ENCODE measurements at regions not wholly inside any gene's neighbourhood (a gene's known extent, or its start where the extent isn't known, plus 50 kb on each side); places are given as distances from the start of the nearest gene placed in this dataset.
"Not testable (repeated sequence)": the region's sequence is repeated elsewhere in the genome, so short reads cannot be mapped to it uniquely, and the experiment has no call there.

DNA sequence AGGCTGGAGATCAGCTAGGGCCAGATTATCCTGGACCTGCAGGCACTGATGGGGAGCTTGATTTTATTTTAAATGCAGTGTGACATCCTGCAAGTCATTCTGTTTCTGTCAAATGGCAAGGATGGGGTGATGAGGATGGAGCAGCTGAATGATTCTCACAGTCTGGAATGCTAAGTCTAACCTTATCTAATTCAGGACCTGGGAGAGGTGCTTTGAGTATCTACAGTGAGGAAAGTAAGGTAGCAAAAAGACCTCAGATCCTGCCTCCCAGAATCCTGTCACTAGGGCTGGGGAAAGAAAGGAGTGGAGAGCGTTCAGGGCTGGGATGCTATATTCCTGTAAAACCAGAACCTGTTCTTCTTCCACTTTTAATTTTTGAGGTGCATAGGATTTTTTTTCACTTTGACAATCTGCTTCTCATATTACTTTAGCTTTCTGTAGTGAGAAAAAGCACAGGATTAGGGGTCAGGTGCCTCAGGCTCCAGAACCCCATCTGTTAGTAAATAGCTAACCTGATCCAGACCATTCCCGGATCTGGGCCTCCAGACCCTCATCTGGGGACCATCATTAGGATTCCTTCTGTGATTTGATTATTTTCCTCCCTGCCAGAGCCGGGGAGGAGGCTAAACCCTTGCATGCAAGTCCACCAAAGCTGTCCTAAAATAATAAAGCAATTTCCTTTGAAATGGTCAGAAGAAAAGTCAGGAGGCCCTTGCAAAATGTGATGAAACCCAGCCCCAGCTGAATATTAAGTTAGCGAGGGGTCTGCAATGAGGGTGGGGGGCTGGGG lies 54.7 kb downstream of the ASCL1 start:
- DNase-seq: no peak

DNA sequence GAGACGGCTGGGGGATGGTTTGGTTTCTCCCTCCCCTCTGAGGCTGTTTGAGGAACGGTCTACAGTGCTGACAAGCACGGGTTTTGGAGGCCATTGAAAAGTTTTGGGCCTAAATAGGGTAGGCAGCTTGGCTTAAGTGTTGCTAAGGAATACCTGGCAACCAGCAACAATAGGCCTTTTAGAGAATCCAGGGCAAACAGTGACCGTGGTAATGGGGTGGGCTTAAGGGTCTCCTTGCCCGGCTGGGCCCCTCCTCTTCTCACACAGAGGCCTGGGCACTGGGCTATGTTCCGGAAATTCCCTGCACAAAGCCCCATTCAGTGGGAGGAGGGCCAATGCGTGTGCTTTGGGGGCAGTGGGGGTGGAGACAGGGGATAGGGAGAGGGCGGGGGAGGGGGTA lies 55.4 kb downstream of the ASCL1 start:
- DNase-seq: no peak

DNA sequence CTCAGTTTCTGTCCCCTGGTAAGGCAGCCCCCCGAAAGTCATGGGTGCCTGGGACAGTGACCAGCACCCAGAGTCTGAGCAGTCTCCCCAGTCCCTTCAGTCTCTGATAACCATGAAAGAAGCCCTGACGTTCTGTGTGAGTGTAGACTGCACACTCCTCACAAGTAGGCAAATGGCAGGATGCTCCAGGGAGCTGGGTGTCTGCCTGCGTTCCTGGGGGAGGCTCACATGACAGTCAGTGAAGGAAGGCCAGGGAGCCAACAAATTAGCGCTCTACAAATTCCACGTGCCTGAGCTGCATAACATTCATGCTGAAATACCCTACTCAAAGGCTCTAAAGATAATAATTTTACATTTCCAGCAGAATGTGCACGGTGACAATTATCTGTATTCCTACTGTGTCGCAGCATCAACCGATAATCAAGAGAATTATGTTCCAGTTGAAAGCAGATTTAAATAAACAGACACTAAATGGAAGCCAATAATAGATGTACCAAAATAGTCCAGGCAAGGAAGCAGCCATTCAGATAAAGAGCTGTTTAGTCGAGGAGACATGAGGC lies 56.3 kb downstream of the ASCL1 start:
- DNase-seq: no peak

DNA sequence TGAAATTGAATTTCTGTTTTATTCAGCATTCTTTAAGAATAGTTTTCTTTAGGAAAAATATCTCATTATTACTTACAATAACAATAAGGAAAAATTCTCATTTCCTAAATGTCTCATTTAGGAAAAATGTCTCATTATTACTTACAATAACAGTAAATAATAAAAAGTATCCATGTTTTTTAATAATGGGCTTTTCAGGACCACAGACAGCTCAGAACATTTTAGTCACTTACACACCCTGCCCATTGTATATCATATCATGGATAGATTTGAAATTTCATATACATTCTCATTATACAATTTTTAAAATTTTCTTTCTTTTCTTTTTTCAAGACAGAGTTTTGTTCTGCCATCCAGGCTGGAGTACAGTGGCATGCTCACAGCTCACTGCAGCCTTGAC lies 58.9 kb downstream of the ASCL1 start:
- DNase-seq: no peak

DNA sequence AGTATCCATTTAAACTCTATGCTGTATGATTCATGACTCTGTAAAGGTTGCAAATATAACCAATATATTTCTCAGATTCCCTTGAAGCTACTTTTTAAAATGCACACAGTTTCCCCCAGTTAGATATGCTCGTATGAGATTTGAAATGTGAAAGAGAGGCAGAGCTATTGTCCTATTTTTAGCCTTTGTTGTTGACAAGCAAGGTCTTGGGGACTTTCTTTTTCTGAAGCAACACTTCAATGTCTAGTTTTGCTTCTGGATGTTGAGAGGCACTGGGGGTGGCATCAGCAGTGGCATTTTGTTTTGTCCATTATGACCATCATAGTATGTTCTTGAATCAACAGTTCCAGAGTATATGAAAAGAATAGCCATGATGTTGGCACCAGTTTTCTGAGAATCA lies 63.4 kb downstream of the ASCL1 start:
- DNase-seq: no peak

DNA sequence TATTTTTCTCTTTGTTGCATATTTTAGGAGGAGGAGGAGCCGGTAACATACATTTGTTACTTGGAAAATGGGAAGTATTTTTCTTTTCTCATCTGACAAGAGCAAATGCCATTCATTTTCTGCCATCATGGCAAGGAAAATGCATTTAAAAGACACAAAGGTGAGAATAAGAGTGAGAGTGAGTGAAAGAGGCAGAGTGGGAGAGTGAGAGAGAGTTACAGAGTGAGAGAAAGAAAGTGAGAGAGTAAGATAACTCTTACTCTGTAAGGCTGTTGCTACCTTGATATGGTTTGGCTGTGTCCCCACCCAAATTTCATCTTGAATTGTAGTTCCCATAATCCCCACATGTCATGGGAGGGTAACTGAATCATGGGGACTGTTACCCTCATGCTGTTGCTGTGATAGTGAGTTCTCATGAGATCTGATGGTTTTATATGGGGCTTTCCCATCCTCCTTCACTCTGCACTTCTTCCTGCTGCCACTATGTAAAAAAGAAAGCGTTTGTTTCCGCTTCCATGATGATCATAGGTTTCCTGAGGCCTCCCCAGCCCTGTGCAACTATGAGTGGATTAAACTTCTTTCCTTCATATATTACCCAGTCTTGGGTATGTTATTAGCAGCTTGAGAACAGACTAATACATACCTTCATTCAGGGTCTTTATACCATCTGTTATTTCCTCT lies 64.2 kb downstream of the ASCL1 start:
- DNase-seq: no peak

DNA sequence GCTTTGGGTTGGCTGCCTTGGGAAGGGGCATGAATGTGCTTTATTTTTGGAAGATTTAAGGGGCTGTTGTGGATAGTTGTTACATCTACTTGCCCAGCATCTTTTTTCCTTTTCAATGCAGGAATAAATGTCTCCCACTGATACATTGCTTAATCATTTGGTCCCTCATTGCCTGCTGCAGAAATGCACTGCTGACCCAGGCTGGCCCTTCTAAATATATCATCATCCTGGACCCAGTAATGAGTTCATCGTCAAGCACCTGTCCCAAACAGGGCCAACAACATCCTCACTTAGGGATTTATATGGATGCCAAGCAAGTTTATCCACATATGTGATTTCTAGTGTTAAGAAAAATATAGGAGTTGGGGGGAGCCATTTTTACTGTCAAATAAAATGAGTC lies 67.2 kb downstream of the ASCL1 start:
- DNase-seq: no peak

DNA sequence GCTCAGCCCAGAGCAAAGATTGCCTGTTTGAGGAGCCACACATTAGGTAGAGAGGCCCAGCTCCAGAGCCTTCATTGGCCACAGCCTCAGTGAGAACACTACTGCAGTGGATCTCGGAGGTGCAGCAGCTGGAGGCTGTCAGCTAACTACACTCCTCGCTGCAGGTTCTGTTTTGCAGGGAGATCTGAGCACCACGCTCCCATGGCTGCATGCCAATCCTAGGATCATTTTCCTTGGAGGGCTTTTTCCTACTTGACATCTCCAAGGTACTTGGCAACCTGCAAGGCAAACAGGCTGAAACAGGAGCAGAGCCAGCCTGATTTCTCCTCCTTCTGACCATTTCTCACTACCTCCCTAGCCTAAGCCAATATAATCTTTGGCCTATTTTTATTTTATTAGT lies 69.2 kb downstream of the ASCL1 start:
- DNase-seq: not testable (repeated sequence)

DNA sequence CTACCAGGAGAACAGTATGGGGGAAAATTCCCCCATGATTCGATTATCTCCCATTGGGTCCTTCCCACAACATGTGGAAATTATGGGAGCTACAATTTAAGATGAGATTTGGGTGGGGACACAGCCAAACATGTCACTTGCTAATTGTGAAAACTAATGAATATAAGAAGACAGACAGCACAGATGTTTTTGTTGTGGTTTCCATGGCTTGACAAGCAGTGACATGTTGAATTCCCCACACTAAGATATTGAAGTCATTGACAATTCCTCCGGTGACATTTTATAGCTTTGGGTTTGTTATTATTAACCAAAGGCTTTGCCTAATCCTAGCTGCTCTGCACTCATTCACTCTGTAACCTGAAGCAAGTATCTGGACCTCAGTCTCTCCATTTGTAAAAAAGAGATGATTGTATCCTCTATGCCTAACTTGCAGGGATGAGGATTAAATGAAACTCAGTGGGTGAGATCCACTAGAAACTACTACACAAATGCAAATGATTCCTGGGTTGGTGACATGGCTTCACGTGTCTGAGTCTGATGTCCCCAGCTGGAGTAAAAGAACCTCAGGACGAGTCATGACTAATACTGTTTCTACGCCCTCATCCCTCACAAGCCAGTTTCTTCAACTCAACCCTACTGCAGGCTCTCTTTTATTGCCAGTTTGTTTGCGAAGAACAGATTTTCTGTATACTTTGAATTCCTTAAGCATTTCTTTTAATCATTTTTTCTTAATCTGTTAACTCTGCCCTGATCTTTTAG lies 71.6 kb downstream of the ASCL1 start:
- DNase-seq: no peak

DNA sequence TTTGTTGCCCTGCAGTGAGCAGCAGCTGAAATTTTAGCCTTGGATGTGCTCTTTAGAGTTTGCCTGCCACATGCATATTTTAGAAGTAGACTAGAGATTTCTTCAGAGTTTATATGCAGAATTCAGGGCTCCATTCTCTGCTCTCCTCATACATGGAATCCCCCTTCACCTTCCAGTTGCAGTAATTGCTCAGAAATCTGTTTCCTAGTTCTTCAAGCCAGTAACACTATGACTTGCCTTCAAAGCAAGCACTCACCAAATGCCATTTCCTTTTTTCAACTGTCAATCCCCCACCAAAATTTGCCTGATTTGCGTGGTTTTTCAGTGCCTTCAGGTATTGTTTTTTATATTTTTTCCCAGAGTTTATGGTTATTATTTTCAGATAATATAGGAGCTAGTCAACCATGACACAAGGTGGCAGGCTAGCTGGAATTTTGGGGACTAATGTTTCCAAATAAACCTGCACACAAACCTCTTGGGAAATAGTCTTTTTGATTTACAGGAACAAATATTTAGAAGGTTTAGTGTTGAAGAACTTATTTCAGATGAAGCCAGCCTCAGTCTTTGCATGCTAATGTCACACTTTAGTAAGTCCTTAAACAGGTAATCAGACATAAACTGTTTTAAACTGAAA lies 79.2 kb downstream of the ASCL1 start:
- DNase-seq: peak; percentile 3

DNA sequence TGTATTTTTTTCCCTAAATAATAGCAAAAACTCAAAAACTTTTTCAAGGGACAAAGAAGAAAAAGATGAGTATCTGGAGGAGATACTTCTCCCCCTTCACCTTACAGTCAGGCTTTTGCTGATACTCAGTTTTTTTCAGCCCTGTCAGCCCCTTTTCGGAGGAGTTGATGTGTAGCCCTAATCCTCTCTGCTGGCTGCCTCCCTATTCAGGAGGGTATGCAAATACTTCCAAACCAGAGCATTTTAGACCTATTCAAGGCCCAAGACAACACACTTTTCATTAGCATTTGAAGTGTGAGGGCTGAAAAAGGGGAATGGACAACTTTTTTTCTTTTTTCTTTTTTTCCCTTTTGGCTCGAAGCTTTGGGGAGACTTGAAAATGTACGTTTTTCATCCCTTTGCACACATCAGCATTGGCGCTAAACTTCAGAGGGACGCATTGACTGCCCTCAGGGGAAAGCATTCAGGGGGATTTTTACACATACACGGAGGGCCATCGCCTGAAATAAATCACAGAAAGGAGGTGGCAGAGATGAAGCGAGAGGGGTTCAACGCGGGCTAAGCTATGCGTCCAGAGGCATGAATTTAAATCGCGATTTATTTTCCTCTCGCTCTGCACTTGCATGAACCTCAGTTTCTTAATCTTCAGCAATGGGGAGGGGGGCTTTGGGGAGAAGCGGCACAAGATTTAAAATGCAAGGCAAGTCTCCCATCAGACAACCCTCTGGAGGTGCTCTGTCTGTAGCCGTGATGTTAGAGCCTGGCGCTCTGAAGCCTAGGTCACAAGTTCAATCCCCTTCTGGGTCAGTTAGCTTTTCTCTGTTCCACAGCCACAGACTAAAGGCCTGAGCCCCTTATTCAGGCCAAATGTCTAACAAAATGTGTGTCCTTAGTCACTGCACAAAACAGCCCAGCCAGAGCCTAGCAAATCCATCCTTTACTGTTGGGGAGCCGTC lies 86.3 kb downstream of the ASCL1 start:
- DNase-seq: no peak

DNA sequence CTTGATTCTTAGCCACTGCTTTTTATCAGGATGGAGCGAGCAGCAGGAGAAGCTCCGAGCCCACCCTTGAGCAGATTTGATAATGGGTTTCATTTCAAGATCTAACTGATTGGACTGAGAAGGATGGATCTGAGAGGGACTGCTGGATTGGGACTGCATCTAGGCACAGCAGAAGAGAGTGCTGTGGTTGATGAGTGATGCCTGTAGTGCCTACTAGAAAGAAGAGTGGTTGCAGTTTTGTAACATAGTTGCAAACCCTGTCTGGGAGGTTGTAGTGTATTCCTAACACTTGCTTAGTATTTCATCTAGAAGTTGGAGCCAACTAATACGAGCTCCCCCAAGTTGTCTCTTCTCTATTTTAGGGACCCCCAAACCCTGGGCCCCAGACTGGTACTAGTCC lies 88.7 kb downstream of the ASCL1 start:
- no peak for DNase-seq

DNA sequence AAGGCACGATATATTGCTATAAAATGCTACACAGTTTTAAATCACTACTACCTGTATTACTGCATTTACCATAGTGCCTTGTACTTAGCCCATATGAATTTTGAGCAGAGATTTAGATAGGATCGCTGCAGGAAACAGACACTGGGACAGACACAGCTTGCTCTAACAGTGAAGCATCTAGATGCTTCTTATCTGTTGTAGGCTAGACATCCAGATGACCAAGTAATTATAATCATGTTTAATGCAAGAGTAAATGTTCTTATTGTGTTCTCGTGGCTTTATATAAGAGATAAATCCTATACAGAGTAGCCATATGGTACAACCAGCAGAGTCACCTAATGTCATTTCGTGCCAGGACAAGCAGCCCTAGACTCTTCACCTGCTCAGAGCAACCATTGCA lies 92.8 kb downstream of the ASCL1 start:
- DNase-seq: no peak

DNA sequence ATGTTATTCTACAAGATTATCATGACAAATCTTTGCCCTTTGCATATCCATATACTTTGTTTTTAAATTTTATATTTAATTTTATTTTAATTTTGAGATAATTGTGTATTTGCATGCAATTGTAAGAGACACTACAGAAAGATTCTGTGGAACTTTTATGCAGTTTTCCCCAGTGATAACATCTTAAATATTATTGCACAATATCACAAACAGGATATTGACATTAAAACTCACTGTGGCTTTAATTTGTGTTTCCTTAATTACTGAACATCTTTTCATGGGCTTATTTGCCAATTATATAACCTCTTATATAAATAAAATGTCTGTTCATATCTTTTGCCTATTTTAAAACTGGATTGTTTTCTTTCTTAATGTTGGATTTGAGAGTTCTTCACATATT lies 95.6 kb downstream of the ASCL1 start:
- DNase-seq: no peak

DNA sequence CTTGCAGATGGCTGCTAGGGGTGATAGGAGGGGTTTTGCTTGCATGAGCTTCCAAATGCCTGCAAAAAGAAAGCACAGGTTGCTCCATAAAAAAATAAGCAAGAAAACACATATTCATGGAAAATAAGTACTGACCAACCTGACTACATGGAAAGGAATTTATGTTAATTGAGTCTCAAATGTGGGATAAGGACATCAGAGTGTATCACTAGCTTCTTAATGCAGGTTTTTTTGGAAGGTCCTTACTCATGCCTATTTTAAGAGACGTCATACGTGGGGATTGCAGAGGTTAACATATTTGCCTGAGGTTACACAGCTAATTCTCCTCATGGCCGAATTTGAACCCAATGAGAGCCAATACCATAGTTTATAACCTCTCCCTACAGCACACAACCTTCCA lies 116.2 kb downstream of the ASCL1 start:
- DNase-seq: no peak

DNA sequence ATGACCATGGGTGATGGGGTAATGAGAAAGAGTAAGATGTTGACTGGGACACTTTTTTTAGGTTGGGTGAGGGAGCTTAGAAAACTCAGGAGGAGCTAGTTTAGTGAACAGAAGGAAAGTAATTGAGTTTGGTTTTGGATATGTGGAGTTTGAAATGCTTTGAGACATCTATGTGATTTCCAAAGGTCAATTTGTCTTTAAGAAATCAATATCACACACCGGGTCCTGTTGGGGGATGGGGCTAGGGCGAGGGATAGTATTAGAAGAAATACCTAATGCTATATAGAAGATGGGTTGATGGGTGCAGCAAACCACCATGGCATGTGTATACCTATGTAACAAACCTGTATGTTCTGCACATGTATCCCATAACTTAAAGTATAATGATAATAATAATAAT lies 118.4 kb downstream of the ASCL1 start:
- DNase-seq: no peak

DNA sequence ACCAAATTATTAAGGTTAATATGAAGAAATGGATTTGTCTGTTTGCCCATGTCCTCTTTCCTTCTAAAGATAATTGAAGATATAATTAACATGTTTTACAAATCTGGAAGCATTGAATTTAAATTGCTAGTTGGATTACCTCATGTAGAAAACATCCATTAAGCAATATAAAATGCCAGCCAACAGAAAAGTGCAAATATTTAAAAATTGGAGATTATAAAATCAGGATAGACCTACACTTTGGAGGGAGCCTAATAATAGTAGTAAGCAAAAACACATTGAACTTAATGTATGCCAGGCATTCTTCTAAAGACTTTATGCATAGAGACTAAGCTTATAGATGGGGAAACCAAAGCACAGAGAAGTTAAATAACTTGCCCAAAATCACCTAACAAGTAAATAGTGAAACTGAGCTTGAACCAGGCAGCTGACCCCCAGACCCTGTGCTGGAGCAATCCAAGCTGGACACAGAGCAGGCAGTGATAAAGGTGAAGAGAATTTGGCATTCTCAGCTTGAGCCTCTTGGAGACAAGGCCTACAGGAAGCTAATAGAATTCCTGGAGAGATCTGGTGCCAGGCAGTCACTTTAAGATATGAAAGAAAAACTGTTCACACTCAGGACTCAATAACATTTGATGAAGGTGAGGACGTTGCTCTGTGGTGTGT lies 119.8 kb downstream of the ASCL1 start:
- DNase-seq: no peak

DNA sequence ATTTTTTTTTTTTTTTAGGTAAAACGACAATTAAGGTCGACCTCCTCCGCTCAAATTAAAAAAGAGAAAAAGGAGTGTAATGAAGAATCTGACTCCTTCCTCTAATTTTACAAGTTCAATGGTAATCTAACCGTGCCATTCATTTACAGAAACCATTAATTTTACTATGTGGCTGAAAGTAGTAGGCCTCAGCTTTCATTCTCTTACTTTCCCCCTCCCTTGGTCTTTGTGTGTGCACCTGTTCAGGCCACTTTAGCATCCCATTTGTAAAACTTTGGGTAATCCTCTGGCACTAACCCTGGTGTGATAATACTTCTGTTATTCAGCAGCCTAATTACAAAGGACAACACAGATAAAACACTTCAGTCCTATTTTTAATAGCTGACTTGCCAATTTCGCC lies 128.1 kb downstream of the ASCL1 start:
- DNase-seq: no peak

DNA sequence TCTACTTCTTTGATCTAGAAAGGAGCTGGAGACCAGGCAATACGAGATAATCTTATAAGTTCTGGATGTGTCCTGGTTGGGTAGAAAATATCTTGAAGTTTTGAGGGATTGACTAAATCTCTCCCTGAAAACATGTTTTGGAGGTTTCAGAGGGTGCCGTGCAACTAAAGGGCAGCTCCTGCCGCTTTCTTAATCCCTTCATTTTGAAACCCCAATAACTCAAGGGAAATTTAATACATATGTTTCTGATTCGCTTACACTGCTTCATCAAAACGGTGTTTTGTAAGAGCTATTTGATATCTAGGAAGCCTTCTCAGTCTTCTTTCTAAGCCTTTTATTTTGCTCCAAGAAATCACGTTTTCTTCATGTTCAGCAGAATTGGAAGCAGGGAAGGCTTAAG lies 129.0 kb downstream of the ASCL1 start:
- no peak for DNase-seq

DNA sequence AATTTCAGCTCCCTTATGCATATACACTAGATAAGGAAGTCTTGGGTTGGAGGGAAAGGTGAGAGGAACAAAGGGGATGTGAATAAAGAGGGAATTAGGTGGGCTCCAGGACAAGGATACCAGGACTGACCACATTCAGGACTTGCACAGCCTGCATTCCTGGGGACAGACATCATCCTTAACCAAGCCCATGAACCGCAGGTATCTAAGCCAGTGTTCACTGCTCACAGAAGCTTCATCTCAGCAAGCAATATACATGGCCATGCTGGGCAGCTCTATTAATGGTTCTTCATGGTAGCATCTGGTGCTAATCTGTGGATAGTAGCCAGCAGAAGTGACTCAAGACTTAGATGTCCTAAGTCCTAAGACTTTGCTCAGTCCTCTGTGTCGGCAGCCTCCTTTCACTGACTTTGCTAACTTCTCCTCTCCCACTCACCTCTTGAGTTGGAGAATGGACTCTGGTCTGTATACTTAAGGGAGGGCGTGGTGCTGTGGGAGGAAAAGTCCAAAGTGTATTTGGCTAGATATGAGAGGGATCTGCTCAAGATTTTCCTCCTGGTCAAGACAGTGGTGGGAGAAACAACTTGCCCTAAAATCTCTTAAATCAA lies 136.1 kb downstream of the ASCL1 start:
- no peak for DNase-seq

DNA sequence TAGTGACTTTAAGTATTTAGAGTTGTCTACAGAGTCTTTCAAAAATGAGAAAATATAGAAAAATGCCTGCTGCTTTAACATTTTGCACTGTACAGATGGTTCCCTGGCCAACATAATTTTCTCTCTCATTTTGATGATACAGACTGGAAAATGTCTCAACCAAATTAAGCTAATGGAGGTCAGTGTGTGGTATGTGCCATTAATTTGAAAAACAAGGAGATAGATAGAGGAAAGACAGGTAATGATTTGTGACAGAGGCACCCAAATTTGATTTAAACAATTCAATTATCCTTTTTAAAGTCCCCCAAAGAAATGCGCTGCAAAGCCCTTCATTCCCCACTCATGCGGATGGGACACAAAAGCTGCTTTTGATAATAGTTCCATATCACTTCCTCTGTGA lies 140.0 kb downstream of the ASCL1 start:
- DNase-seq: no peak

Data from activated CD4-positive, alpha-beta T cell treated with anti-CD3 and anti-CD28 coated beads, Interleukin-2, amount 50 U/mL, for 16 hours (primary cell).